Heart right ventricle (tissue), 16 donors: ENCODE measurements at regions not wholly inside any gene's neighbourhood (a gene's known extent, or its start where the extent isn't known, plus 50 kb on each side); places are given as distances from the start of the nearest gene placed in this dataset.

ENCODE experiments used
- ATAC-seq, 8 donors: fragments of 200-7000 bp; cut with Tn5 transposase; one replicate each; pipeline ENCODE4 v1.9.1; 2020; ENCODE audit warnings: mild to moderate bottlenecking in 8 of 8, moderate library complexity in 8 of 8, moderate number of reproducible peaks in 1 of 8
- DNase-seq, 2 donors: peaks; one replicate each; pipeline ENCODE4 v3.0.0-alpha.2; 2020
- H3K27ac ChIP-seq, 10 donors: fragments of 200-600 bp; sonication (generic) in 2 of 10; one replicate each; pipeline versions ENCODE4 v1.5.0 to v1.8.0; 2020 to 2022; ENCODE audit warnings: mild to moderate bottlenecking in 3 of 10
- H3K27me3 ChIP-seq, 7 donors: fragments of 200-600 bp; one replicate each; pipeline ENCODE4 v1.8.0; 2021 to 2022; ENCODE audit warnings: mild to moderate bottlenecking in 2 of 7
- H3K36me3 ChIP-seq, 9 donors: fragments of 200-600 bp; sonication (generic) in 1 of 9; one replicate each; pipeline versions ENCODE4 v1.5.0 to v1.8.0; 2020 to 2022; ENCODE audit warnings: mild to moderate bottlenecking in 2 of 9
- H3K4me1 ChIP-seq, 9 donors: fragments of 200-600 bp; sonication (generic) in 1 of 9; one replicate each; pipeline versions ENCODE4 v1.5.0 to v1.8.0; 2020 to 2022; ENCODE audit warnings: mild to moderate bottlenecking in 4 of 9
- H3K4me3 ChIP-seq, 10 donors: fragments of 200-600 bp; sonication (generic) in 2 of 10; one replicate each; pipeline versions ENCODE4 v1.5.0 to v1.8.0; 2020 to 2022; ENCODE audit warnings: mild to moderate bottlenecking in 7 of 10, moderate library complexity in 2 of 10
- H3K9me3 ChIP-seq, 11 donors: fragments of 200-600 bp in 10 of 11; sonication (generic) in 2 of 11; one replicate each; pipeline versions ENCODE4 v1.5.0 to v1.8.0; 2013 to 2022; ENCODE audit warnings: mild to moderate bottlenecking in 2 of 11, control low read depth in 1 of 11, moderate library complexity in 1 of 11
- WGBS, 2 donors: extraction: QIAGEN DNeasy Blood & Tissue Kit; methylation state at CpG; one replicate each; pipeline ENCODE4 v1.1.7; 2013; ENCODE audit warnings: inconsistent platforms in 1 of 2; 5-methylcytosine and 5-hydroxymethylcytosine counted together
- intact Hi-C, 10 donors: fragments of 100-400 bp; cut with DNase I; formaldehyde crosslinking; loops; one replicate each; pipeline versions ENCODE4 v1.11.1 to v1.14.2; 2022
- TF ChIP-seq, protein P1 (sequence below), 9 donors: fragments of 200-600 bp; sonication (generic) in 2 of 9; IDR thresholded peaks; one replicate each; pipeline versions ENCODE4 v1.5.0 to v1.8.0; 2021 to 2022; ENCODE audit warnings: antibody characterized with exemption in 9 of 9, mild to moderate bottlenecking in 5 of 9, moderate library complexity in 1 of 9
- donor health status: Arrhythmogenic right ventricular cardiomyopathy.
- donor health status: ischemic (EF 13 %, LVEDD 7.1; RV severe dilation, severe dysfunction).
- donor health status: healthy with polysubstance abuse.
- donor health status: DM: no; HTN: yes; CAD: no.
- donor health status: DM: no; HTN: no; CAD: no.
- donor health status: ischemic (EF 25% LVEDD 6.9; RV normal size, moderate dysfunction).
- donor health status: ischemic (EF 25% LVEDD 5.7; RV mildly dilated, moderate dysfunction).
- donor health status: healthy.
- donor health status: DM: yes; HTN: yes; CAD: no.
- donor health status: Ischemic cardiomyopathy.
- donor health status: ischemic (EF 35%, LVEDD 5.7; RV mildly dilated, moderate dysfunction).
- donor health status: nonischemic (EF 11% LVEDD 7.7; RV severe dilation, severe dysfunction).
- donor health status: DM: yes; HTN: yes; CAD: no.
- donor health status: PGD.
- donor health status: ischemic (EF 29% LVEDD 5.4; RV normal size, mild dysfunction).
- donor health status: nonischemic (EF 23%, LVEDD 6.1; RV moderate dilation, normal function).

DNA sequence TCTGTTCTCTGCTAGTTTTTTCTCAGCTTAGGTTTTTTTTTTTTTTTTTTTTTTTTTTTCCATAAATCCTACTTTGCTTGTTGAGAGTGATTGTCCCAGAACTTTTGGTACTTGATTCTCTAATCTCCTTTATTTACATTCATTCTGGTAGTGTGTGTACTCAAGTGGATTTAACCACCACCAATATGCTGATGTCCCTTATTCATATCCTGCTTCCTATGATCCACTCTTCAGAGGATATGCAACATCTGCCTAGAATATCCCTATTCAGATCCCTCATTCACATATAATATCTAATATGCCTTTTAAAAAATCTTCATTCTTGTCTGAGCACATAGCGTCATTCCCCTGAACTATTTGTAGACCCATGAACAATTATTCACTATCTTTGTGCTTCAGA, 342.9 kb downstream of the VGLL3 start:
- TF ChIP-seq, protein P1, sequence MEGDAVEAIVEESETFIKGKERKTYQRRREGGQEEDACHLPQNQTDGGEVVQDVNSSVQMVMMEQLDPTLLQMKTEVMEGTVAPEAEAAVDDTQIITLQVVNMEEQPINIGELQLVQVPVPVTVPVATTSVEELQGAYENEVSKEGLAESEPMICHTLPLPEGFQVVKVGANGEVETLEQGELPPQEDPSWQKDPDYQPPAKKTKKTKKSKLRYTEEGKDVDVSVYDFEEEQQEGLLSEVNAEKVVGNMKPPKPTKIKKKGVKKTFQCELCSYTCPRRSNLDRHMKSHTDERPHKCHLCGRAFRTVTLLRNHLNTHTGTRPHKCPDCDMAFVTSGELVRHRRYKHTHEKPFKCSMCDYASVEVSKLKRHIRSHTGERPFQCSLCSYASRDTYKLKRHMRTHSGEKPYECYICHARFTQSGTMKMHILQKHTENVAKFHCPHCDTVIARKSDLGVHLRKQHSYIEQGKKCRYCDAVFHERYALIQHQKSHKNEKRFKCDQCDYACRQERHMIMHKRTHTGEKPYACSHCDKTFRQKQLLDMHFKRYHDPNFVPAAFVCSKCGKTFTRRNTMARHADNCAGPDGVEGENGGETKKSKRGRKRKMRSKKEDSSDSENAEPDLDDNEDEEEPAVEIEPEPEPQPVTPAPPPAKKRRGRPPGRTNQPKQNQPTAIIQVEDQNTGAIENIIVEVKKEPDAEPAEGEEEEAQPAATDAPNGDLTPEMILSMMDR (IDR thresholded peaks at IDR 0.05): no peak
- Histone ChIP-seq H3K36me3 (no peaks in the 10 kb centered on the region), H3K27ac (no peak overlapping the region), H3K27me3 (no peaks in the 10 kb centered on the region), H3K9me3 (no peaks in the 10 kb centered on the region), H3K4me3 (no peak overlapping the region), H3K4me1 (no peaks in the 10 kb centered on the region)
- ATAC-seq (no peak), DNase-seq (no peak)
- intact Hi-C loops: no loop called here
- 89 to 96% methylated on average over 1 of the region's 1 CpG for WGBS, 2 donors

DNA sequence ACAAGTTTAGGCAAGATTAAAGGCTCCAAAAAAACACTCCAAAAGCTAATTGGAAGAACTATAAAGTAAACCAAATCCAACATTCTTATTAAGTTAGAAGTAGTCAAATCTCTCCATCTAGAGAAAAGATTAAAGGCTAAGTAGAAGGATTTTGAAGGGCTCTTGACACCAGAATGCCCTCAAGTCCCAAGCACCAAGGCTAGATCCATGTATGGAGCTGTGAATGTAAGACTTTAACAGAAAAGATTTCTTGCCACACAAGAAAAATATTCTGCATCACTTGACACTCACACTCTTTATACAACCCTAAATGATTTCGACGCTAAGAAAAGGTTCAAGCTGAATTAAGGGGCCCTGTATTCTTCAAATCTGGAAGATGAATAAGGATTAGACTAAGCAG, 345.2 kb downstream of the VGLL3 start:
- Histone ChIP-seq H3K9me3 (no peaks in the 10 kb centered on the region), H3K27ac (no peak overlapping the region), H3K4me3 (no peak overlapping the region), H3K4me1 (no peaks in the 10 kb centered on the region), H3K27me3 (no peaks in the 10 kb centered on the region), H3K36me3 (no peaks in the 10 kb centered on the region)
- DNase-seq (no peak), ATAC-seq (no peak)
- intact Hi-C loops: no loop called here
- TF ChIP-seq, protein P1 (IDR thresholded peaks at IDR 0.05): no peak
- 84 to 87% methylated on average over 2 of the region's 2 CpGs for WGBS, 2 donors

DNA sequence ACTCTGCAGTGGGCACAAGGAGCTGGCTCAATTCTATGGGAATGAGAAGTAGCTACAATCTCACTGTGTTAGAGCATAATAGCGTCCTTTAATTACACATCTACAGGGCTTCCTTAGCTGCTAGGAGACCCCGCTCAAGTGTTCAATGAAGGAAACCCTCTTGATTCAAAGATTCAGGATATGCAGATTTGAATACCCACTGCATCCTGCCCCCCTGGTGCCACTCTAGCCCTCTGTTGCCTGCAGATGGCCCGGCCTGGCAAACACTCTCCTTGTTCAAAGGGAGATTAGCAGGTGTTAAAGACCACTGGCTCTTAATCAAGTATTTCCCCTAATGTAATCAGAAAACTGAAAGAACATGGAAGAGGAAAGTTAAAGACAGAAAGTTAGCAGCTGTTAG, 356.6 kb downstream of the VGLL3 start:
- Histone ChIP-seq H3K4me1 (no peaks in the 10 kb centered on the region), H3K4me3 (no peak overlapping the region), H3K27me3 (no peaks in the 10 kb centered on the region), H3K9me3 (peaks cover 0 to 24% (median 0%) of the 10 kb centered on the region in 11 donors), H3K36me3 (no peaks in the 10 kb centered on the region), H3K27ac (no peak overlapping the region)
- ATAC-seq (no peak), DNase-seq (no peak)
- intact Hi-C loops: no loop called here
- TF ChIP-seq, protein P1 (IDR thresholded peaks at IDR 0.05): no peak
- 68 to 71% methylated on average over 3 of the region's 3 CpGs for WGBS, 2 donors

DNA sequence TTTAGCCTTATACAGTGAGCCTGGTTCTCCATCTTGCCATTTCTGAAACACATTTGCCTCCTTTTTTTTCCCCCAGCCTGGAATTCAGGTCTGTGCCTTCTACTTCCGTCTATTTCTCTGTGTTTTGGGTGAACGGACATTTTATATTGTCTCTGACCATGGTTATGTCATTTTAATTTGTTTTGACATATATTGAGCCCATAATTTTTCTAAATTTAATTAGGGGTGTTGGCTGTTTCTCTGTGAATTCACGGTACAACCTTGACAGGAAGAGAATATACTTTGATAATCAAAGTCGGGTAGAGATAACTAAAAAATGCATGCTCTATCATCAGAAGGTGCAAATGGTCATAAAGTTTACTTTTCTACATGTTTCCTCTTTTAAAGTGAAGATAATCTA, 361.4 kb downstream of the VGLL3 start:
- WGBS, 2 donors: 60 to 69% methylated on average over 4 of the region's 4 CpGs
- DNase-seq (no peak), ATAC-seq (no peak)
- TF ChIP-seq, protein P1 (IDR thresholded peaks at IDR 0.05): no peak
- intact Hi-C loops: no loop called here
- no peaks in the 10 kb centered on the region for H3K36me3 ChIP-seq
- no peak overlapping the region for H3K4me3 ChIP-seq
- H3K4me1 ChIP-seq: no peaks in the 10 kb centered on the region
- no peaks in the 10 kb centered on the region for H3K9me3 ChIP-seq
- H3K27ac ChIP-seq: no peak overlapping the region
- no peaks in the 10 kb centered on the region for H3K27me3 ChIP-seq

DNA sequence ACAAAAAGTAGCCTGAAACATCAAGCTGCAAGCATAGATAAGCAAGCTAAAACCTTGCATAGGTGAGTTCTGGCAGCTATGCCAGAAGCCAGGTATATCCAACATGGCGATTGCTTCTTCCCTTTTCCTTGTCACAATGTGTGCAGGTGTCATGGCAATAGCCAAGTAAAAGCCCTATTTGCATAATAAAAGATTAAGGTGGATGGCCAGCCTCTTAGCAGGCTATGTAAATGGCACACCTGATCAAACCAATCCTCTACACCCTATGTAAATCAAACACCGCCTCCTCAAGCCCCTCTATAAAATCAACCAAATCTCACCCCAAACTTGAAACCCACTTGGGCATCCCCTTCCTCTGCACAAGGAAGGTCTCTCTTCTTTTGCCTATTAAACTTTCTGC, 366.8 kb downstream of the VGLL3 start:
- TF ChIP-seq, protein P1 (IDR thresholded peaks at IDR 0.05): no peak
- H3K36me3 ChIP-seq: no peaks in the 10 kb centered on the region
- WGBS, 2 donors: 86 to 91% methylated on average over 2 of the region's 2 CpGs
- H3K9me3 ChIP-seq: peaks cover 0 to 4% (median 0%) of the 10 kb centered on the region in 11 donors
- no peak overlapping the region for H3K4me3 ChIP-seq
- DNase-seq: no peak
- no peaks in the 10 kb centered on the region for H3K4me1 ChIP-seq
- intact Hi-C loops: no loop called here
- no peaks in the 10 kb centered on the region for H3K27me3 ChIP-seq
- H3K27ac ChIP-seq: no peak overlapping the region
- no peak for ATAC-seq
